Bronchial epithelial cell (primary cell): ENCODE measurements at regions not wholly inside any gene's neighbourhood (a gene's known extent, or its start where the extent isn't known, plus 50 kb on each side); places are given as distances from the start of the nearest gene placed in this dataset.

ENCODE experiments used
- DNase-seq: peaks from one replicate; pipeline ENCODE4 v3.0.0-alpha.2; 2010; ENCODE audit warnings: low read depth
- FAIRE-seq: peaks from 2 replicates; lab custom pipeline; 2011; peaks lifted over from hg19 to GRCh38; lab: Jason Lieb, UNC
- H3K27me3 ChIP-seq: 2 replicates; pipeline ENCODE4 v1.5.1; 2011; ENCODE audit warnings: low read length; ENCODE audit not compliant: control insufficient read depth, insufficient read depth
- H3K36me3 ChIP-seq: 2 replicates; pipeline ENCODE4 v1.5.1; 2011; ENCODE audit warnings: low read length; ENCODE audit not compliant: control insufficient read depth, insufficient read depth
- H3K4me3 ChIP-seq: 2 replicates; pipeline ENCODE4 v1.5.1; 2011; ENCODE audit warnings: mild to moderate bottlenecking, low read depth, low read length, control low read depth
- TF ChIP-seq, protein P1 (sequence below): IDR thresholded peaks from 2 replicates; pipeline ENCODE4 v1.5.1; 2011; ENCODE audit warnings: mild to moderate bottlenecking, moderate library complexity, low read length, control low read depth, inconsistent platforms; ENCODE audit not compliant: insufficient read depth, severe bottlenecking

DNA sequence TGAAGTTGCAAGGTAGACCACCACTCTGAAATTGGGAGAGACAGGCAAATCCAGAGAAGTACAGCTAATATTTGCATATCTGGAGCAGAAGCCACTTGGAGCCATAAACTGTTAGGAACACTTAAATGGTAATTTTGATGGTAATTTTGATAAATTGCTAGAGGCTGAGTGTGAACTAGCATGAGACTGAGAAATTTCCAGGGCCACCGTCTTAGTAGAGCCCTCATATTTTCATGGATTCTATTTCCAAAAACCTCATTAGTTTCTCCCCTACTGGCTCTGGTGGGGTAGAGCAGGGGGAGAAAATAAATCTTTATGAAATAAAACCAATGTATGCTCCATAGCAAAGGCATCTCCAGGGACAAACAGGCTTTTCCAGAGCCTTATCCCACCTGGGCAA lies 429.4 kb upstream of the DIPK2B start:
- Histone ChIP-seq H3K4me3 (no peak overlapping the region), H3K27me3 (no peaks in the 10 kb centered on the region), H3K36me3 (no peaks in the 10 kb centered on the region)
- TF ChIP-seq, protein P1, sequence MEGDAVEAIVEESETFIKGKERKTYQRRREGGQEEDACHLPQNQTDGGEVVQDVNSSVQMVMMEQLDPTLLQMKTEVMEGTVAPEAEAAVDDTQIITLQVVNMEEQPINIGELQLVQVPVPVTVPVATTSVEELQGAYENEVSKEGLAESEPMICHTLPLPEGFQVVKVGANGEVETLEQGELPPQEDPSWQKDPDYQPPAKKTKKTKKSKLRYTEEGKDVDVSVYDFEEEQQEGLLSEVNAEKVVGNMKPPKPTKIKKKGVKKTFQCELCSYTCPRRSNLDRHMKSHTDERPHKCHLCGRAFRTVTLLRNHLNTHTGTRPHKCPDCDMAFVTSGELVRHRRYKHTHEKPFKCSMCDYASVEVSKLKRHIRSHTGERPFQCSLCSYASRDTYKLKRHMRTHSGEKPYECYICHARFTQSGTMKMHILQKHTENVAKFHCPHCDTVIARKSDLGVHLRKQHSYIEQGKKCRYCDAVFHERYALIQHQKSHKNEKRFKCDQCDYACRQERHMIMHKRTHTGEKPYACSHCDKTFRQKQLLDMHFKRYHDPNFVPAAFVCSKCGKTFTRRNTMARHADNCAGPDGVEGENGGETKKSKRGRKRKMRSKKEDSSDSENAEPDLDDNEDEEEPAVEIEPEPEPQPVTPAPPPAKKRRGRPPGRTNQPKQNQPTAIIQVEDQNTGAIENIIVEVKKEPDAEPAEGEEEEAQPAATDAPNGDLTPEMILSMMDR: no peak
- DNase-seq (no peak), FAIRE-seq (no peak)

DNA sequence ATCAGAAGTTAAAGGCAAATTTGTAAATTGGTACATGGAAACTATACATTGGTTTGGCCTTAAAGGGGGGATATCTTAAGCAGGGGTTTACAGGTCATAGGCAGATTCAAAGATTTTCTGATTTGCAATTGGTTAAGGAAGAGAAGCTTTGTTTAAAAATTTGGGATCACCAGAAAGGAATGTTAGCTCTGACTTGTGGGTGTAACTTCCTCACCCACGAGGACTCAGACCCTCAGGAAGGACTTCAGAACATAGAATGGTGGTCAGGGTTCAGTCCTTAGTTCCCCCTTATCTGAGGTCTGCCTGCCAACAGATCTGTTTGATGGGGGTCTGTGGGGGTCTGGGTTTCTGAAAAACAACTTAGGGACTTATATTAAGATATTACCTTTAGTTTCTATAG lies 427.4 kb upstream of the DIPK2B start:
- Histone ChIP-seq H3K4me3 (no peak overlapping the region), H3K27me3 (no peaks in the 10 kb centered on the region), H3K36me3 (no peaks in the 10 kb centered on the region)
- no peak for FAIRE-seq
- peak; percentile 5 for DNase-seq
- TF ChIP-seq, protein P1: no peak

DNA sequence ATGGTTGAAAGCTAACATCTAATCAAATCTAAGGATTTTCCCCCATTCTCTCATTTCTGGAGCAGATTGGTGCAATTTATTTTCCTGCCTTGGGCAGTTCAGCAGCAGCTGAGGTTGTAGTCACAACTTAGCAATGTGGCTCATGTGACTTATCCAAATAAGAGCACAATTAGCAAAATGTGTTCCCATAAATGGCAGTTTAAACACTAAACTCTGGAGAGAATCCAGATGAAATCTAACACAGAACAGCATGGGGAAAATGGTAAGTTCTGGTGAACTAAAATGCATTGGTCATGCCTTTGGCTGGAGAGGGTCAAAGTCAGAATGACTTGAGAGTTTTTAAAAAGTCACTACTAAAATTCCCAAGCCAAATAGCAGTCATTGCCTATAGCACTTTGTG lies 422.6 kb upstream of the DIPK2B start:
- FAIRE-seq (no peak), DNase-seq (peak; percentile 62)
- no peaks in the 10 kb centered on the region for H3K27me3 ChIP-seq
- TF ChIP-seq, protein P1: no peak
- H3K4me3 ChIP-seq: no peak overlapping the region
- no peaks in the 10 kb centered on the region for H3K36me3 ChIP-seq

DNA sequence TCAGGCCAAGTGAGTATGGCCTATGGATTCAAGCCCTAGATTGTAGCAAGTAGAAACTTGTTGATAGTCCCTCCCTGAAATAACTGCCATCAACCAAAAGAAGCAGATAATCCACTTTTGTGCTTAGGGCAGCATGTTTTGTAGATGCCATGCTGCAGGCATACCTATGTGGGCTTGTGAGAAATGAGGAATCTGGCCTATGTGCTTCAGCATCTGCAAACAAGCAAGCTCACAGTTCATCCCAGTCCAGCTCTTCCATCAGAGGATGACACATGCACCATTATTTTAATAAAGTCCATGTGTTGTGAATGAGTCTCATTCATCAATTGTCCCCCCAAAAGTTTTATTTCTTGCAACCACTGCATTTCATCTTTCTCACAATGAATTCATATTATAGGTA lies 421.9 kb upstream of the DIPK2B start:
- H3K27me3 ChIP-seq: no peaks in the 10 kb centered on the region
- peak; percentile 72 for DNase-seq
- H3K36me3 ChIP-seq: no peaks in the 10 kb centered on the region
- H3K4me3 ChIP-seq: no peak overlapping the region
- TF ChIP-seq, protein P1: no peak
- peak; percentile 50 for FAIRE-seq

DNA sequence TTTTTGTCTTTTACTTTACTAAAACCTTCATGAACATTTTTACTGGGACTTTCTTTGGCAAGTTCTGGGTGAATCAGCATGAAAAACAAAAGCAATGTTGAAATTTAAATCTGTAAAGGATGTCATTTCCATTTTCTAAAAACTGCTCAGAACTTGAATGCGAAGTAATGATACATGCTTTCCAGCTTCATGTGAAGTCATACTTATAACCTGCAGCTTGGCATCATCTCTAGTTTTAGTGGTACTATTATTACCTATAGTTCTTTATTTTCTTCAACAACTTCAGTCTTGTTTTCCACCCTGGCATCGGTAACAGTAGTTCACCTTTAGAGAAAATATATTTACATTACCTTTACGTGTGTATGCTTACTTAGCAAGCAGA lies 421.4 kb upstream of the DIPK2B start:
- Histone ChIP-seq H3K27me3 (no peaks in the 10 kb centered on the region), H3K36me3 (no peaks in the 10 kb centered on the region), H3K4me3 (no peak overlapping the region)
- TF ChIP-seq, protein P1: no peak
- DNase-seq (no peak), FAIRE-seq (no peak)

DNA sequence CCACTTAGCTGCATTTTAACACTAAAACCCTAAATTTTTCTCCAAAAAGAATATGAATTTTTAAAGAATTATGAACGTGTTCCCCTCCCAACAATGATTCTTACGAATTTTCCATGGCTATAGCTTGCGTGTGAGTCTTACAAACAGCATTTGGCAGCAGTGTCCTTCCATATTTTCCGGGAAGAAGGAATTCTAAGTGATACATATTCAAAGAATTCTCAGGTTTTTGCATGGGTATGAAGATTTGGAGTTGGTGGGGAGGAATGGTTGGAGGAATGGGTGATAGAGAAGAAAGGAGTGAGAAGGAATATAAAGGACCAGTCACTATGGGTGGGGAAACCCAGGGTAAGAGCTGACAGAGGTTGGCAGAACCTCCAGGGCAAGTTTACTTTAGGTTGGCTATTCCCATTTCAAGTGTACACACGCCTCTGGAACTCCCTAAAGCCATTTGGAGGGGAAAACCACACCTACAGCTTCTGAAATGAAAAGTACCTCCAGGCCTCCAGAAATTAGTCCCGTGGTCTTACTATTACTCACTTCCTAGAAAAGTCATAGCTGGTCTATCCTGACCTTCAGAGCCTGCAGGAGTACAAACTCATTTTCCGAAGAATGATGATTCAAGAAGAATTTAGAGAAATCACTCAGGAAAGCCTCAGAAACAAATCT lies 420.8 kb upstream of the DIPK2B start:
- Histone ChIP-seq H3K27me3 (no peaks in the 10 kb centered on the region), H3K36me3 (no peaks in the 10 kb centered on the region), H3K4me3 (no peak overlapping the region)
- TF ChIP-seq, protein P1: no peak
- FAIRE-seq (no peak), DNase-seq (peak; percentile 92)
